ENCODE measurements at regions not wholly inside any gene's neighbourhood (a gene's known extent, or its start where the extent isn't known, plus 50 kb on each side); places are given as distances from the start of the nearest gene placed in this dataset.

- ATAC-seq: no peak
- Mint-ChIP-seq H3K27ac (no peak overlapping the region), H3K27me3 (ENCODE audit: low read depth) (no peaks in the 10 kb centered on the region), H3K4me1 (no peaks in the 10 kb centered on the region), H3K9me3 (peaks cover 46% of the 10 kb centered on the region), H3K4me3 (no peak overlapping the region), H3K36me3 (peaks cover 31% of the 10 kb centered on the region)
- TF ChIP-seq ZBTB21 (CRISPR knock-in tag; IDR thresholded peaks at IDR 0.05; ENCODE audit: borderline replicate concordance) (no peak), USF1 (CRISPR knock-in tag; IDR thresholded peaks at IDR 0.05) (no peak)
- no peak for DNase-seq (ENCODE audit: low spot score)
- POLR2A ChIA-PET: no interaction called here
- CTCF ChIA-PET: no interaction called here
These were observed 77.5 kb upstream of the RIMS1 start for GRCh38 chr6:71808865-71809264.

GRCh38 chr6:71810880-71811279, 75.5 kb upstream of the RIMS1 start:
- POLR2A ChIA-PET: no interaction called here
- TF ChIP-seq JAZF1 (CRISPR knock-in tag; IDR thresholded peaks at IDR 0.05): no peak
- TF ChIP-seq ZNF317 (CRISPR knock-in tag; IDR thresholded peaks at IDR 0.05; ENCODE audit: borderline replicate concordance, low read depth): no peak
- no peak for TF ChIP-seq PRRX2 (CRISPR knock-in tag; IDR thresholded peaks at IDR 0.05)
- no peak for TF ChIP-seq ZNF232 (CRISPR knock-in tag; IDR thresholded peaks at IDR 0.05)
- TF ChIP-seq, protein P1, sequence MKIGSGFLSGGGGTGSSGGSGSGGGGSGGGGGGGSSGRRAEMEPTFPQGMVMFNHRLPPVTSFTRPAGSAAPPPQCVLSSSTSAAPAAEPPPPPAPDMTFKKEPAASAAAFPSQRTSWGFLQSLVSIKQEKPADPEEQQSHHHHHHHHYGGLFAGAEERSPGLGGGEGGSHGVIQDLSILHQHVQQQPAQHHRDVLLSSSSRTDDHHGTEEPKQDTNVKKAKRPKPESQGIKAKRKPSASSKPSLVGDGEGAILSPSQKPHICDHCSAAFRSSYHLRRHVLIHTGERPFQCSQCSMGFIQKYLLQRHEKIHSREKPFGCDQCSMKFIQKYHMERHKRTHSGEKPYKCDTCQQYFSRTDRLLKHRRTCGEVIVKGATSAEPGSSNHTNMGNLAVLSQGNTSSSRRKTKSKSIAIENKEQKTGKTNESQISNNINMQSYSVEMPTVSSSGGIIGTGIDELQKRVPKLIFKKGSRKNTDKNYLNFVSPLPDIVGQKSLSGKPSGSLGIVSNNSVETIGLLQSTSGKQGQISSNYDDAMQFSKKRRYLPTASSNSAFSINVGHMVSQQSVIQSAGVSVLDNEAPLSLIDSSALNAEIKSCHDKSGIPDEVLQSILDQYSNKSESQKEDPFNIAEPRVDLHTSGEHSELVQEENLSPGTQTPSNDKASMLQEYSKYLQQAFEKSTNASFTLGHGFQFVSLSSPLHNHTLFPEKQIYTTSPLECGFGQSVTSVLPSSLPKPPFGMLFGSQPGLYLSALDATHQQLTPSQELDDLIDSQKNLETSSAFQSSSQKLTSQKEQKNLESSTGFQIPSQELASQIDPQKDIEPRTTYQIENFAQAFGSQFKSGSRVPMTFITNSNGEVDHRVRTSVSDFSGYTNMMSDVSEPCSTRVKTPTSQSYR (CRISPR knock-in tag; IDR thresholded peaks at IDR 0.05): no peak
- TF ChIP-seq, protein P2, sequence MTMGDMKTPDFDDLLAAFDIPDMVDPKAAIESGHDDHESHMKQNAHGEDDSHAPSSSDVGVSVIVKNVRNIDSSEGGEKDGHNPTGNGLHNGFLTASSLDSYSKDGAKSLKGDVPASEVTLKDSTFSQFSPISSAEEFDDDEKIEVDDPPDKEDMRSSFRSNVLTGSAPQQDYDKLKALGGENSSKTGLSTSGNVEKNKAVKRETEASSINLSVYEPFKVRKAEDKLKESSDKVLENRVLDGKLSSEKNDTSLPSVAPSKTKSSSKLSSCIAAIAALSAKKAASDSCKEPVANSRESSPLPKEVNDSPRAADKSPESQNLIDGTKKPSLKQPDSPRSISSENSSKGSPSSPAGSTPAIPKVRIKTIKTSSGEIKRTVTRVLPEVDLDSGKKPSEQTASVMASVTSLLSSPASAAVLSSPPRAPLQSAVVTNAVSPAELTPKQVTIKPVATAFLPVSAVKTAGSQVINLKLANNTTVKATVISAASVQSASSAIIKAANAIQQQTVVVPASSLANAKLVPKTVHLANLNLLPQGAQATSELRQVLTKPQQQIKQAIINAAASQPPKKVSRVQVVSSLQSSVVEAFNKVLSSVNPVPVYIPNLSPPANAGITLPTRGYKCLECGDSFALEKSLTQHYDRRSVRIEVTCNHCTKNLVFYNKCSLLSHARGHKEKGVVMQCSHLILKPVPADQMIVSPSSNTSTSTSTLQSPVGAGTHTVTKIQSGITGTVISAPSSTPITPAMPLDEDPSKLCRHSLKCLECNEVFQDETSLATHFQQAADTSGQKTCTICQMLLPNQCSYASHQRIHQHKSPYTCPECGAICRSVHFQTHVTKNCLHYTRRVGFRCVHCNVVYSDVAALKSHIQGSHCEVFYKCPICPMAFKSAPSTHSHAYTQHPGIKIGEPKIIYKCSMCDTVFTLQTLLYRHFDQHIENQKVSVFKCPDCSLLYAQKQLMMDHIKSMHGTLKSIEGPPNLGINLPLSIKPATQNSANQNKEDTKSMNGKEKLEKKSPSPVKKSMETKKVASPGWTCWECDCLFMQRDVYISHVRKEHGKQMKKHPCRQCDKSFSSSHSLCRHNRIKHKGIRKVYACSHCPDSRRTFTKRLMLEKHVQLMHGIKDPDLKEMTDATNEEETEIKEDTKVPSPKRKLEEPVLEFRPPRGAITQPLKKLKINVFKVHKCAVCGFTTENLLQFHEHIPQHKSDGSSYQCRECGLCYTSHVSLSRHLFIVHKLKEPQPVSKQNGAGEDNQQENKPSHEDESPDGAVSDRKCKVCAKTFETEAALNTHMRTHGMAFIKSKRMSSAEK (CRISPR knock-in tag; IDR thresholded peaks at IDR 0.05; ENCODE audit: borderline replicate concordance): no peak
- TF ChIP-seq ZNF423 (CRISPR knock-in tag; IDR thresholded peaks at IDR 0.05): no peak
- TF ChIP-seq, protein P3, sequence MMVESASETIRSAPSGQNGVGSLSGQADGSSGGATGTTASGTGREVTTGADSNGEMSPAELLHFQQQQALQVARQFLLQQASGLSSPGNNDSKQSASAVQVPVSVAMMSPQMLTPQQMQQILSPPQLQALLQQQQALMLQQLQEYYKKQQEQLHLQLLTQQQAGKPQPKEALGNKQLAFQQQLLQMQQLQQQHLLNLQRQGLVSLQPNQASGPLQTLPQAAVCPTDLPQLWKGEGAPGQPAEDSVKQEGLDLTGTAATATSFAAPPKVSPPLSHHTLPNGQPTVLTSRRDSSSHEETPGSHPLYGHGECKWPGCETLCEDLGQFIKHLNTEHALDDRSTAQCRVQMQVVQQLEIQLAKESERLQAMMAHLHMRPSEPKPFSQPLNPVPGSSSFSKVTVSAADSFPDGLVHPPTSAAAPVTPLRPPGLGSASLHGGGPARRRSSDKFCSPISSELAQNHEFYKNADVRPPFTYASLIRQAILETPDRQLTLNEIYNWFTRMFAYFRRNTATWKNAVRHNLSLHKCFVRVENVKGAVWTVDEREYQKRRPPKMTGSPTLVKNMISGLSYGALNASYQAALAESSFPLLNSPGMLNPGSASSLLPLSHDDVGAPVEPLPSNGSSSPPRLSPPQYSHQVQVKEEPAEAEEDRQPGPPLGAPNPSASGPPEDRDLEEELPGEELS (CRISPR knock-in tag; IDR thresholded peaks at IDR 0.05): no peak
- TF ChIP-seq CBFB (CRISPR knock-in tag; IDR thresholded peaks at IDR 0.05; ENCODE audit: low read depth): no peak
- TF ChIP-seq ATF6 (CRISPR knock-in tag; IDR thresholded peaks at IDR 0.05): no peak
- TF ChIP-seq, protein P4, sequence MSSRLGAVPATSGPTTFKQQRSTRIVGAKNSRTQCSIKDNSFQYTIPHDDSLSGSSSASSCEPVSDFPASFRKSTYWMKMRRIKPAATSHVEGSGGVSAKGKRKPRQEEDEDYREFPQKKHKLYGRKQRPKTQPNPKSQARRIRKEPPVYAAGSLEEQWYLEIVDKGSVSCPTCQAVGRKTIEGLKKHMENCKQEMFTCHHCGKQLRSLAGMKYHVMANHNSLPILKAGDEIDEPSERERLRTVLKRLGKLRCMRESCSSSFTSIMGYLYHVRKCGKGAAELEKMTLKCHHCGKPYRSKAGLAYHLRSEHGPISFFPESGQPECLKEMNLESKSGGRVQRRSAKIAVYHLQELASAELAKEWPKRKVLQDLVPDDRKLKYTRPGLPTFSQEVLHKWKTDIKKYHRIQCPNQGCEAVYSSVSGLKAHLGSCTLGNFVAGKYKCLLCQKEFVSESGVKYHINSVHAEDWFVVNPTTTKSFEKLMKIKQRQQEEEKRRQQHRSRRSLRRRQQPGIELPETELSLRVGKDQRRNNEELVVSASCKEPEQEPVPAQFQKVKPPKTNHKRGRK (CRISPR knock-in tag; IDR thresholded peaks at IDR 0.05; ENCODE audit: borderline replicate concordance): no peak
- TF ChIP-seq GABPB1 (CRISPR knock-in tag; IDR thresholded peaks at IDR 0.05): no peak
- TF ChIP-seq NR1H2 (CRISPR knock-in tag; IDR thresholded peaks at IDR 0.05): no peak
- TF ChIP-seq FOXK1 (CRISPR knock-in tag; IDR thresholded peaks at IDR 0.05): no peak
- TF ChIP-seq MXD4 (CRISPR knock-in tag; IDR thresholded peaks at IDR 0.05; ENCODE audit: borderline replicate concordance): no peak
- ATAC-seq (no peak), DNase-seq (ENCODE audit: low spot score) (no peak)
- Mint-ChIP-seq H3K27ac (no peak overlapping the region), H3K36me3 (peaks cover 31% of the 10 kb centered on the region), H3K9me3 (peaks cover 57% of the 10 kb centered on the region), H3K27me3 (ENCODE audit: low read depth) (no peaks in the 10 kb centered on the region), H3K4me3 (no peak overlapping the region), H3K4me1 (no peaks in the 10 kb centered on the region)
- CTCF ChIA-PET: no interaction called here
